ENCODE measurements at regions not wholly inside any gene's neighbourhood (a gene's known extent, or its start where the extent isn't known, plus 50 kb on each side); places are given as distances from the start of the nearest gene placed in this dataset.

DNA sequence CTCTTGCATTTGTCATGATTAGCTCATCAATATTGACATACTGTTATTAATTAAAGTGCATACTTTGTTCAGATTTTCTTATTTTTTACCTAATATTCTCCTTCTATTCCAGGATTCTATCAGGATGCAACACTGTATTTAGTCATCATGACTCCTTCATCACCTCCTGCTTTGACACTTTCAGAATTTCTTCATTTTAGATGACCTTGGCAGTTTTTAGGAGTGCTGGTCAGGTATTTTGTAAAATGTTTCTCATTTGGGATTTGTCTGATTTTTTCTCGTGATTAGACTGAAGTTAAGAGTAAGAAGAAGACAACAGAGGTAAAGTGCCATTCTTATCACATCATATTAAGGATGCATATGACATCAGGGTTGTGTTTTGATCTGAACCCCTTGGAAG lies 167.0 kb upstream of the FOXG1 start:
- H3K27me3 ChIP-seq, result no peaks in the 10 kb centered on the region
- no peak for DNase-seq
- H3K9me3 ChIP-seq, result no peaks in the 10 kb centered on the region
- intact Hi-C loops (cut with DNase I; ENCODE audit: low total_unique reads), result no loop called here
- no peaks in the 10 kb centered on the region for H3K4me1 ChIP-seq
- H3K27ac ChIP-seq, result no peak overlapping the region
- in situ Hi-C loops (cut with MboI; ENCODE audit: low pct_ligation_motif_present in 1 of 4, low pct_unique_long_range_greater_than_20kb in 1 of 4, low sequenced_read_pairs in 3 of 4), result no loop called here
- H3K4me3 ChIP-seq, result no peak overlapping the region
- WGBS, 2 donors (ENCODE audit: low coverage in 1 of 2), result 71 to 73% methylated on average over 1 of the region's 1 CpG
- no peak for TF ChIP-seq POLR2A (IDR thresholded peaks at IDR 0.05)
- TF ChIP-seq, protein P1, sequence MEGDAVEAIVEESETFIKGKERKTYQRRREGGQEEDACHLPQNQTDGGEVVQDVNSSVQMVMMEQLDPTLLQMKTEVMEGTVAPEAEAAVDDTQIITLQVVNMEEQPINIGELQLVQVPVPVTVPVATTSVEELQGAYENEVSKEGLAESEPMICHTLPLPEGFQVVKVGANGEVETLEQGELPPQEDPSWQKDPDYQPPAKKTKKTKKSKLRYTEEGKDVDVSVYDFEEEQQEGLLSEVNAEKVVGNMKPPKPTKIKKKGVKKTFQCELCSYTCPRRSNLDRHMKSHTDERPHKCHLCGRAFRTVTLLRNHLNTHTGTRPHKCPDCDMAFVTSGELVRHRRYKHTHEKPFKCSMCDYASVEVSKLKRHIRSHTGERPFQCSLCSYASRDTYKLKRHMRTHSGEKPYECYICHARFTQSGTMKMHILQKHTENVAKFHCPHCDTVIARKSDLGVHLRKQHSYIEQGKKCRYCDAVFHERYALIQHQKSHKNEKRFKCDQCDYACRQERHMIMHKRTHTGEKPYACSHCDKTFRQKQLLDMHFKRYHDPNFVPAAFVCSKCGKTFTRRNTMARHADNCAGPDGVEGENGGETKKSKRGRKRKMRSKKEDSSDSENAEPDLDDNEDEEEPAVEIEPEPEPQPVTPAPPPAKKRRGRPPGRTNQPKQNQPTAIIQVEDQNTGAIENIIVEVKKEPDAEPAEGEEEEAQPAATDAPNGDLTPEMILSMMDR (IDR thresholded peaks at IDR 0.05), result no peak
- no peak for TF ChIP-seq POLR2AphosphoS5 (IDR thresholded peaks at IDR 0.05)
- no peak for TF ChIP-seq EP300 (IDR thresholded peaks at IDR 0.05; ENCODE audit: low read depth)
- H3K36me3 ChIP-seq, result no peaks in the 10 kb centered on the region

DNA sequence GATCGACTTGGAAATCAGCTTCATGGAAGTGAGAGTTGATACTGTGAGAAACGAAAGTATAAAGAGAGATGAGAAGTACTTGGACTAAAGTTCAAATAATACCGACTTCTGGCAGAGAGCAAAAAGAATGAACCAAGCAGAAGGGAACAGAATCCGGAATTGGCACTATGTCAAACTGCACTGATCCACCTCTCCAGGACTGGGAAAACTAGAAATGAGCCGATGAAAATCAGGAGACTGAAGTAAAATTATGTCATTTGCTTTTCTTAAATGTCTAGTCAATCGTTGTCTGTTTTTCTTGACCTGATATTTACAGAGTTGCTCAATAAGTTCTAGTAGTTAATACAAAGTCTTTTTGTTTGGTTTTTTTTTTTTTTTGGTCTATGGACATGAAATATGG lies 163.0 kb upstream of the FOXG1 start:
- Histone ChIP-seq H3K4me3 (no peak overlapping the region), H3K36me3 (no peaks in the 10 kb centered on the region), H3K9me3 (no peaks in the 10 kb centered on the region), H3K27me3 (no peaks in the 10 kb centered on the region), H3K4me1 (no peaks in the 10 kb centered on the region), H3K27ac (no peak overlapping the region)
- no peak for DNase-seq
- no peak for TF ChIP-seq POLR2AphosphoS5 (IDR thresholded peaks at IDR 0.05)
- TF ChIP-seq, protein P1 (IDR thresholded peaks at IDR 0.05), result no peak
- no peak for TF ChIP-seq EP300 (IDR thresholded peaks at IDR 0.05; ENCODE audit: low read depth)
- TF ChIP-seq POLR2A (IDR thresholded peaks at IDR 0.05), result no peak
- in situ Hi-C loops (cut with MboI; ENCODE audit: low pct_ligation_motif_present in 1 of 4, low pct_unique_long_range_greater_than_20kb in 1 of 4, low sequenced_read_pairs in 3 of 4) (no loop called here), intact Hi-C loops (cut with DNase I; ENCODE audit: low total_unique reads) (no loop called here)
- WGBS, 2 donors (ENCODE audit: low coverage in 1 of 2), result 48 to 54% methylated on average over 6 of the region's 6 CpGs

DNA sequence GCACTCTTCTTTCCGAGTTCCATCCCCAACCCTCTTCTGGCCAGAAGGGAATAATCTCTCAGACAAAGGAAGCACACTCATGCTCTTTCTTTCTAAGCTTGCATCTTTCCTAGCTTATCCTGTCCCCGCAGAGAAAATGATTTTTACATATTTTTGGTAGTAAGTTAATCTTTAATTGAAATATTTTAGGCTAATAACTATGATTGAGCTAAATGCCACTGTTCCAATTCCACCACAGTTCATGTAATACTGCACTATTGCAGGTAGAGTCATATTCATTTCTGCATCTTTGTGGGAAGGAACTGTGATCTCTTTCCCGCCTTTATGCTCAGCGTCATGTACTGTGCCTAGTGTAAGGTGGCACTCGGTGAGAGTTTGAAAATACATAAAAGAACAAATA lies 158.9 kb upstream of the FOXG1 start:
- Histone ChIP-seq H3K27ac (no peak overlapping the region), H3K4me1 (no peaks in the 10 kb centered on the region), H3K9me3 (no peaks in the 10 kb centered on the region), H3K27me3 (no peaks in the 10 kb centered on the region), H3K36me3 (no peaks in the 10 kb centered on the region), H3K4me3 (no peak overlapping the region)
- no peak for DNase-seq
- WGBS, 2 donors (ENCODE audit: low coverage in 1 of 2), result 77 to 80% methylated on average over 5 of the region's 5 CpGs
- in situ Hi-C loops (cut with MboI; ENCODE audit: low pct_ligation_motif_present in 1 of 4, low pct_unique_long_range_greater_than_20kb in 1 of 4, low sequenced_read_pairs in 3 of 4), result no loop called here
- TF ChIP-seq POLR2AphosphoS5 (IDR thresholded peaks at IDR 0.05) (no peak), POLR2A (IDR thresholded peaks at IDR 0.05) (no peak), EP300 (IDR thresholded peaks at IDR 0.05; ENCODE audit: low read depth) (no peak)
- TF ChIP-seq, protein P1 (IDR thresholded peaks at IDR 0.05), result no peak
- intact Hi-C loops (cut with DNase I; ENCODE audit: low total_unique reads), result no loop called here

DNA sequence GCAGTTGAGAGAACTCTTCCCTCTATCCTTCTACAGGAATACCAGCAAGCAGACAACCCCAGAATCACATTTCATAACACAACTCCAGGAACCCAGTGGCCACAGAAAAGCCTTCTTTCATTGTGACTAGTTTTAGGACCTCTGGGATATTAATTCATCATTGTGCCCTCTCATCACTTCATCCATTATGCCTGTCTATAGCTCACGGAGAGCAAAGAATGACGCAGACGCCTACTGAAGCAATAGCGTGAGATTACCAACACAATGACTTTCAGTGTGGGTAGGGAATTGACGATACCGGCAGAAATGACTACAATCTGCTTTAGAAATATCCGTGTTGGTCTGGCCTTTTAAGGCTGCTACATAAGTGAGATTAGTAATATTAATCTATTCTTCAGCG lies 158.1 kb upstream of the FOXG1 start:
- intact Hi-C loops (cut with DNase I; ENCODE audit: low total_unique reads) (no loop called here), in situ Hi-C loops (cut with MboI; ENCODE audit: low pct_ligation_motif_present in 1 of 4, low pct_unique_long_range_greater_than_20kb in 1 of 4, low sequenced_read_pairs in 3 of 4) (no loop called here)
- TF ChIP-seq, protein P1 (IDR thresholded peaks at IDR 0.05), result no peak
- TF ChIP-seq POLR2A (IDR thresholded peaks at IDR 0.05) (no peak), POLR2AphosphoS5 (IDR thresholded peaks at IDR 0.05) (no peak), EP300 (IDR thresholded peaks at IDR 0.05; ENCODE audit: low read depth) (no peak)
- Histone ChIP-seq H3K9me3 (no peaks in the 10 kb centered on the region), H3K4me1 (no peaks in the 10 kb centered on the region), H3K36me3 (no peaks in the 10 kb centered on the region), H3K27me3 (no peaks in the 10 kb centered on the region), H3K27ac (no peak overlapping the region), H3K4me3 (no peak overlapping the region)
- no peak for DNase-seq
- WGBS, 2 donors (ENCODE audit: low coverage in 1 of 2), result 85 to 86% methylated on average over 8 of the region's 8 CpGs
